ENCODE measurements at regions not wholly inside any gene's neighbourhood (a gene's known extent, or its start where the extent isn't known, plus 50 kb on each side); places are given as distances from the start of the nearest gene placed in this dataset.

- TF ChIP-seq EZH2 (optimal IDR thresholded peaks at IDR 0.05; ENCODE audit: low read depth, low read length) (no peak), CTCF (IDR thresholded peaks at IDR 0.05; ENCODE audit: low read length) (no peak), EZH2phosphoT487 (IDR thresholded peaks at IDR 0.05; ENCODE audit: low read length) (no peak)
Observed at GRCh38 chr2:181777734-181778133, 97.4 kb upstream of the NEUROD1 start.
